ENCODE measurements at regions not wholly inside any gene's neighbourhood (a gene's known extent, or its start where the extent isn't known, plus 50 kb on each side); places are given as distances from the start of the nearest gene placed in this dataset.

- POLR2A ChIA-PET (ENCODE audit: partially characterized antibody) = no interaction called here
- DNase-seq = no peak
These were observed 1822.2 kb downstream of the MAT2B start for GRCh38 chr5:165327631-165328030.

GRCh38 chr5:165328846-165329245 lies 1823.4 kb downstream of the MAT2B start:
- Histone ChIP-seq H3K27ac (ENCODE audit: low read depth, low read length) (no peak overlapping the region), H3K36me3 (ENCODE audit: insufficient read depth, low read length) (no peaks in the 10 kb centered on the region), H3K9me3 (ENCODE audit: control insufficient read depth in 1 of 2, low read length in 2 of 2) (no peaks in the 10 kb centered on the region), H3K4me3 (ENCODE audit: low read length in 2 of 2) (no peak overlapping the region), H3K27me3 (ENCODE audit: insufficient read depth, low read length) (no peaks in the 10 kb centered on the region), H3K4me1 (ENCODE audit: insufficient read depth, low read length) (no peaks in the 10 kb centered on the region)
- H3K36me3 Mint-ChIP-seq = no peaks in the 10 kb centered on the region
- H3K4me3 Mint-ChIP-seq = no peak overlapping the region
- peaks cover 0 to 6% (median under 1%) of the 10 kb centered on the region in 8 donors for H3K9me3 Mint-ChIP-seq
- ChIA-PET POLR2A (ENCODE audit: partially characterized antibody) (no interaction called here), CTCF (ENCODE audit: partially characterized antibody) (no interaction called here)
- no peaks in the 10 kb centered on the region for H3K4me1 Mint-ChIP-seq
- no peaks in the 10 kb centered on the region for H3K27me3 Mint-ChIP-seq
- no peak overlapping the region for H3K27ac Mint-ChIP-seq
- intact Hi-C loops (cut with micrococcal nuclease) = no loop called here
- no peak for DNase-seq

More at GRCh38 chr5:165327631-165328030, 1822.2 kb downstream of the MAT2B start:
- no peaks in the 10 kb centered on the region for H3K9me3 ChIP-seq (ENCODE audit: control insufficient read depth in 1 of 2, low read length in 2 of 2)
- H3K27ac ChIP-seq (ENCODE audit: low read depth, low read length) = no peak overlapping the region
- Mint-ChIP-seq H3K4me1 (no peaks in the 10 kb centered on the region), H3K27ac (no peak overlapping the region), H3K4me3 (no peak overlapping the region), H3K36me3 (no peaks in the 10 kb centered on the region), H3K27me3 (no peaks in the 10 kb centered on the region), H3K9me3 (peaks cover 0 to 6% (median under 1%) of the 10 kb centered on the region in 8 donors)
- CTCF ChIA-PET (ENCODE audit: partially characterized antibody) = no interaction called here
- H3K27me3 ChIP-seq (ENCODE audit: insufficient read depth, low read length) = no peaks in the 10 kb centered on the region
- no peaks in the 10 kb centered on the region for H3K4me1 ChIP-seq (ENCODE audit: insufficient read depth, low read length)
- intact Hi-C loops (cut with micrococcal nuclease) = no loop called here
- no peak overlapping the region for H3K4me3 ChIP-seq (ENCODE audit: low read length in 2 of 2)
- H3K36me3 ChIP-seq (ENCODE audit: insufficient read depth, low read length) = no peaks in the 10 kb centered on the region

GRCh38 chr5:165333623-165334022 lies 1828.2 kb downstream of the MAT2B start:
- Mint-ChIP-seq H3K36me3 (no peaks in the 10 kb centered on the region), H3K4me3 (no peak overlapping the region), H3K4me1 (no peaks in the 10 kb centered on the region), H3K27me3 (no peaks in the 10 kb centered on the region), H3K9me3 (peaks cover 0 to 5% (median 2%) of the 10 kb centered on the region in 8 donors), H3K27ac (no peak overlapping the region)
- H3K27me3 ChIP-seq (ENCODE audit: insufficient read depth, low read length) = no peaks in the 10 kb centered on the region
- H3K27ac ChIP-seq (ENCODE audit: low read depth, low read length) = no peak overlapping the region
- CTCF ChIA-PET (ENCODE audit: partially characterized antibody) = no interaction called here
- intact Hi-C loops (cut with micrococcal nuclease) = no loop called here
- H3K4me3 ChIP-seq (ENCODE audit: low read length in 2 of 2) = no peak overlapping the region
- no peaks in the 10 kb centered on the region for H3K36me3 ChIP-seq (ENCODE audit: insufficient read depth, low read length)
- H3K4me1 ChIP-seq (ENCODE audit: insufficient read depth, low read length) = no peaks in the 10 kb centered on the region
- no peak for DNase-seq
- POLR2A ChIA-PET (ENCODE audit: partially characterized antibody) = no interaction called here
- H3K9me3 ChIP-seq (ENCODE audit: control insufficient read depth in 1 of 2, low read length in 2 of 2) = no peaks in the 10 kb centered on the region

- H3K36me3 ChIP-seq (ENCODE audit: insufficient read depth, low read length) = no peaks in the 10 kb centered on the region
- no peaks in the 10 kb centered on the region for H3K4me1 Mint-ChIP-seq
- H3K4me1 ChIP-seq (ENCODE audit: insufficient read depth, low read length) = no peaks in the 10 kb centered on the region
- no peaks in the 10 kb centered on the region for H3K27me3 ChIP-seq (ENCODE audit: insufficient read depth, low read length)
- no peak overlapping the region for H3K4me3 ChIP-seq (ENCODE audit: low read length in 2 of 2)
- no peak overlapping the region for H3K27ac ChIP-seq (ENCODE audit: low read depth, low read length)
- no peaks in the 10 kb centered on the region for H3K27me3 Mint-ChIP-seq
- peaks cover 0 to 7% (median 2%) of the 10 kb centered on the region in 8 donors for H3K9me3 Mint-ChIP-seq
- no peak overlapping the region for H3K4me3 Mint-ChIP-seq
- ChIA-PET POLR2A (ENCODE audit: partially characterized antibody) (no interaction called here), CTCF (ENCODE audit: partially characterized antibody) (no interaction called here)
- H3K36me3 Mint-ChIP-seq = no peaks in the 10 kb centered on the region
- DNase-seq = no peak
- intact Hi-C loops (cut with micrococcal nuclease) = no loop called here
- no peaks in the 10 kb centered on the region for H3K9me3 ChIP-seq (ENCODE audit: control insufficient read depth in 1 of 2, low read length in 2 of 2)
- no peak overlapping the region for H3K27ac Mint-ChIP-seq
These were observed 1828.8 kb downstream of the MAT2B start for GRCh38 chr5:165334201-165334600.

GRCh38 chr5:165349735-165350134 lies 1844.3 kb downstream of the MAT2B start:
- ChIA-PET CTCF (ENCODE audit: partially characterized antibody) (no interaction called here), POLR2A (ENCODE audit: partially characterized antibody) (no interaction called here)
- H3K27ac ChIP-seq (ENCODE audit: low read depth, low read length) = no peak overlapping the region
- intact Hi-C loops (cut with micrococcal nuclease) = no loop called here
- no peaks in the 10 kb centered on the region for H3K4me1 ChIP-seq (ENCODE audit: insufficient read depth, low read length)
- H3K27me3 Mint-ChIP-seq = no peaks in the 10 kb centered on the region
- H3K36me3 ChIP-seq (ENCODE audit: insufficient read depth, low read length) = no peaks in the 10 kb centered on the region
- peaks cover 0 to 12% (median 3%) of the 10 kb centered on the region in 8 donors for H3K9me3 Mint-ChIP-seq
- no peak for DNase-seq
- no peaks in the 10 kb centered on the region for H3K27me3 ChIP-seq (ENCODE audit: insufficient read depth, low read length)
- no peaks in the 10 kb centered on the region for H3K9me3 ChIP-seq (ENCODE audit: control insufficient read depth in 1 of 2, low read length in 2 of 2)
- no peak overlapping the region for H3K4me3 Mint-ChIP-seq
- H3K27ac Mint-ChIP-seq = no peak overlapping the region
- H3K4me3 ChIP-seq (ENCODE audit: low read length in 2 of 2) = no peak overlapping the region
- no peaks in the 10 kb centered on the region for H3K4me1 Mint-ChIP-seq
- no peaks in the 10 kb centered on the region for H3K36me3 Mint-ChIP-seq

- no peak for DNase-seq
- Histone ChIP-seq H3K27ac (ENCODE audit: low read depth, low read length) (no peak overlapping the region), H3K27me3 (ENCODE audit: insufficient read depth, low read length) (no peaks in the 10 kb centered on the region), H3K9me3 (ENCODE audit: control insufficient read depth in 1 of 2, low read length in 2 of 2) (no peaks in the 10 kb centered on the region), H3K4me3 (ENCODE audit: low read length in 2 of 2) (no peak overlapping the region), H3K36me3 (ENCODE audit: insufficient read depth, low read length) (no peaks in the 10 kb centered on the region), H3K4me1 (ENCODE audit: insufficient read depth, low read length) (no peaks in the 10 kb centered on the region)
- POLR2A ChIA-PET (ENCODE audit: partially characterized antibody) = no interaction called here
- CTCF ChIA-PET (ENCODE audit: partially characterized antibody) = no interaction called here
- intact Hi-C loops (cut with micrococcal nuclease) = no loop called here
- no peaks in the 10 kb centered on the region for H3K4me1 Mint-ChIP-seq
- H3K36me3 Mint-ChIP-seq = no peaks in the 10 kb centered on the region
- no peaks in the 10 kb centered on the region for H3K27me3 Mint-ChIP-seq
- peaks cover 0 to 12% (median 3%) of the 10 kb centered on the region in 8 donors for H3K9me3 Mint-ChIP-seq
- H3K27ac Mint-ChIP-seq = no peak overlapping the region
- H3K4me3 Mint-ChIP-seq = no peak overlapping the region
These were observed 1845.9 kb downstream of the MAT2B start for GRCh38 chr5:165351342-165351741.

- intact Hi-C loops (cut with micrococcal nuclease) = no loop called here
- Mint-ChIP-seq H3K36me3 (no peaks in the 10 kb centered on the region), H3K4me3 (no peak overlapping the region), H3K27me3 (no peaks in the 10 kb centered on the region), H3K27ac (no peak overlapping the region), H3K4me1 (no peaks in the 10 kb centered on the region), H3K9me3 (peaks cover 0 to 22% (median 6%) of the 10 kb centered on the region in 8 donors)
- H3K9me3 ChIP-seq (ENCODE audit: control insufficient read depth in 1 of 2, low read length in 2 of 2) = no peaks in the 10 kb centered on the region
- H3K4me1 ChIP-seq (ENCODE audit: insufficient read depth, low read length) = no peaks in the 10 kb centered on the region
- ChIA-PET CTCF (ENCODE audit: partially characterized antibody) (no interaction called here), POLR2A (ENCODE audit: partially characterized antibody) (no interaction called here)
- H3K27me3 ChIP-seq (ENCODE audit: insufficient read depth, low read length) = no peaks in the 10 kb centered on the region
- H3K4me3 ChIP-seq (ENCODE audit: low read length in 2 of 2) = no peak overlapping the region
- no peak overlapping the region for H3K27ac ChIP-seq (ENCODE audit: low read depth, low read length)
- DNase-seq = no peak
- H3K36me3 ChIP-seq (ENCODE audit: insufficient read depth, low read length) = no peaks in the 10 kb centered on the region
These were observed 1854.9 kb downstream of the MAT2B start for GRCh38 chr5:165360366-165360765.

Data from CD4-positive, alpha-beta memory T cell (primary cell).